Activated T-cell treated with anti-CD3 and anti-CD28 coated beads, Interleukin-2, amount 50 U/mL, for 24 hours (primary cell): ENCODE measurements at regions not wholly inside any gene's neighbourhood (a gene's known extent, or its start where the extent isn't known, plus 50 kb on each side); places are given as distances from the start of the nearest gene placed in this dataset.

Experiments
- DNase-seq: peaks from one replicate; pipeline ENCODE4 v3.0.0-alpha.2; 2020
- H3K27ac Mint-ChIP-seq: 2 replicates; pipeline ENCODE4 v1.8.0; 2020; ENCODE audit warnings: mild to moderate bottlenecking, mixed read lengths
- H3K27me3 Mint-ChIP-seq: 2 replicates; pipeline ENCODE4 v1.8.0; 2020; ENCODE audit warnings: mixed read lengths
- H3K36me3 Mint-ChIP-seq: 2 replicates; pipeline ENCODE4 v1.8.0; 2020; ENCODE audit warnings: low read depth, mixed read lengths
- H3K4me1 Mint-ChIP-seq: 2 replicates; pipeline ENCODE4 v1.8.0; 2020; ENCODE audit warnings: low read depth, mixed read lengths
- H3K4me3 Mint-ChIP-seq: 2 replicates; pipeline ENCODE4 v1.8.0; 2020; ENCODE audit warnings: mild to moderate bottlenecking, moderate library complexity, mixed read lengths
- H3K9me3 Mint-ChIP-seq: 2 replicates; pipeline ENCODE4 v1.8.0; 2020; ENCODE audit warnings: mixed read lengths

DNA sequence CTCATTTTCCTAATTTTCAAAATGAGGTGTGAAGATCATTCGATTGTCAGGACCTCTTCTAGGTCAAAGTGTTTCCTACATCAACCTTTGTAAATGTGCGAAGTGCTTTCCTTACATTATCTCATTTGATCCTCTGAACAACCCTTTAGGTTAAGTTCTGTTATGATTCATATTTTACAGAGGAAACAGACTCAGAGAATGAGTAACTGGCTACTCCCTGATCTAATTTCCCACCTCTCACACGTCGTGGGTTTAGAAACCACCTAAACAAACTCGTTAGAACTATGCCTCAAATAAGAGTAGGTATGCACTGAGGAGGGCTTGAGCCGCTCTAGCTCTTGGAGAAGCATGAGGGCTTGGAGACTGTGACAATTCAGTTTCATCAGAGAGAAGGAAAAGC lies 148.6 kb downstream of the CD47 start:
- Mint-ChIP-seq H3K27ac (peak overlapping the region; percentile 76), H3K4me1 (peaks cover 43% of the 10 kb centered on the region), H3K27me3 (no peaks in the 10 kb centered on the region), H3K9me3 (no peaks in the 10 kb centered on the region), H3K36me3 (no peaks in the 10 kb centered on the region), H3K4me3 (peak overlapping the region; percentile 32)
- no peak for DNase-seq

DNA sequence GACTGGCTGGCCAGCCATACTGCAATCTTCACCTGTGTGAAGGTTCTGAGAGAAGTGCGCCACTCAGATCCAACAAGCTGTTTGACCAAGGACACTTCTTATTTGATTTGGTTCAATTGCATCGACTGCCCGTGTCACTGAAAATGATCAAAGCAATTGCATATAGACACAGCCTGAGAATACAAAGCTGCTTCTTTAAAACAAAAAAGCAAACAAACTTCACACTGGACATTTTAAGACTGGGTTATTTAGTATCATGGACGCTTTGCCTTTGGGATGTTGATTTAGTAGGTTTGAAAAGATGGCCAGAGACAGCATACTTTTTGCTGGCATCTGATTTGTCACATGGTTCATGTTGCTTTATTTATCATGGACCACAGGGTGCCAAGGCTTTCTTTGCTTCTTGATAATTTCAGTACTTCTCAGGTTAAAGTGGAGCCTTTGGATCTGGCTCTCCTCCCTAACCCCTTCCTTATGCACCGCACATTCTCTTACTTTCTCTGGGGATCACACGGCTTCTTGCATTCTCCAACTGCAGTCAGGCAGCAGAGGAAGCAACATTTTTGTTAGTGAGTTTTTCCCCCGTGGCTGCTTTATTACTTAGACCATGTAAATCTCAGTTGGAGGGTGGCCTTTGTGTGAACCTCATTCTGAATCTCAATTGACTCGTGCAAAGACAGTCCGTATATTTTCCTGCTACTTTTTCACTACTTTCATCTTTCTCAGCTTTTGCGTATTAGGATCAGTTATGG lies 151.0 kb downstream of the CD47 start:
- Mint-ChIP-seq H3K4me3 (no peak overlapping the region), H3K9me3 (no peaks in the 10 kb centered on the region), H3K27ac (no peak overlapping the region), H3K36me3 (no peaks in the 10 kb centered on the region), H3K4me1 (peaks cover 43% of the 10 kb centered on the region), H3K27me3 (no peaks in the 10 kb centered on the region)
- no peak for DNase-seq

DNA sequence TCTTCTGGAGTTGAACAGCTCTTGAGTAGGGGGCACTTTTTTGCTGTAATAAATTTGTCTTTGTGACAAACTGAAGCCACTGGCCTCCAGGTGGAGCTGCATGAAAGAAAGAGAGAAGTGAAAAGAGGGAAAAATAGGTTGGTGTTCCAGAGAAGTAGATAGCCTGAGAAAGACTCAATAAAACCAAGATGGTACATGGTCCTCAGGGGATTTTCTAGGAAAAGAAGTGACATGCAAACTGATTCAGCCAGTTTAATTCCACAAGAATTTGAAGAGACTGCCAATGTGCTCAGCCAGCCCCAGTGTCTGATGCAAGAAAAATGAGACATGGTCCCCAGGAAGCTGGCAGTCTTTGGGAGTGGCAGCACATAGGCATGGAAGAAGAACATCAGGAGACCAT lies 152.7 kb downstream of the CD47 start:
- DNase-seq = no peak
- Mint-ChIP-seq H3K27me3 (no peaks in the 10 kb centered on the region), H3K4me3 (no peak overlapping the region), H3K4me1 (peaks cover 31% of the 10 kb centered on the region), H3K36me3 (no peaks in the 10 kb centered on the region), H3K9me3 (peaks cover 6% of the 10 kb centered on the region), H3K27ac (no peak overlapping the region)

DNA sequence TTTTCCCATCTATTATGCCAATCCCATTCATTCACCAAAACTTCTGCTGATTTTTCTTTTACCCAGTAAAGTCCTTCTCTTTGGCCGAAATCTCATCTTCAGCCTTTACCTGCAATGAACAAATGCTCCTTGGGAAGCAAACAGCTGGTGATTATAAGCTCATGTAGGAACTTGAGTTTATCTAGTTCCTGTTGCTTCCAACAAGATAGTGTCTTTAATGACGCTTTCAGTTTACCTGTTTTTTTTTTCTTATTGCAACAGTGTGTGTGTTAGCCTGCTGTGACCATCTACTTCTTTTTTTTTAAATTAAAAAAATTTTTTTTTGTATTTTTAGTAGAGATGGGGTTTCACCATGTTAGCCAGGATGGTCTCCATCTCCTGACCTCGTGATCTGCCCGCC lies 156.0 kb downstream of the CD47 start:
- no peak overlapping the region for H3K27ac Mint-ChIP-seq
- no peaks in the 10 kb centered on the region for H3K36me3 Mint-ChIP-seq
- peaks cover 8% of the 10 kb centered on the region for H3K9me3 Mint-ChIP-seq
- DNase-seq = no peak
- H3K4me3 Mint-ChIP-seq = no peak overlapping the region
- H3K27me3 Mint-ChIP-seq = no peaks in the 10 kb centered on the region
- peaks cover 6% of the 10 kb centered on the region for H3K4me1 Mint-ChIP-seq

DNA sequence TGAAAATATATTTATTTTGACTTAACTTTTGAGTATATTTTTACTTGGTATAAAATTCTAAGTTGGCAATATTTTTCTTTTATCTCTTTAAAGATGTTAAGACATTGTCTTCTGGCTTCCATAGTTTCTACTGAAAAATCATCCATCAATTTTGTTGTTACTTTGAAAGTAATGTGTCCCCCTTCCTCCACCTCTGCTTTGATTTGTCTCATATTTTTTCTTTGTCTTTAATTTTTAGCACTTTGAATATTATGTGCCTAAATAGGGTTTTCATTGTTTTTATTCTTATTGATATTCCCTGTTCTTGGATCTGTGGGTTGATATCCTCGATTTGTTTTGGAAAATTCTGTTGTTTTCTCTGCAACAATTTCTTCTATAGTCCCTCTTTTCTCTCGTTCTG lies 157.4 kb downstream of the CD47 start:
- H3K36me3 Mint-ChIP-seq = no peaks in the 10 kb centered on the region
- no peak overlapping the region for H3K4me3 Mint-ChIP-seq
- no peak for DNase-seq
- H3K9me3 Mint-ChIP-seq = peaks cover 8% of the 10 kb centered on the region
- H3K27me3 Mint-ChIP-seq = no peaks in the 10 kb centered on the region
- no peak overlapping the region for H3K27ac Mint-ChIP-seq
- peaks cover 4% of the 10 kb centered on the region for H3K4me1 Mint-ChIP-seq

DNA sequence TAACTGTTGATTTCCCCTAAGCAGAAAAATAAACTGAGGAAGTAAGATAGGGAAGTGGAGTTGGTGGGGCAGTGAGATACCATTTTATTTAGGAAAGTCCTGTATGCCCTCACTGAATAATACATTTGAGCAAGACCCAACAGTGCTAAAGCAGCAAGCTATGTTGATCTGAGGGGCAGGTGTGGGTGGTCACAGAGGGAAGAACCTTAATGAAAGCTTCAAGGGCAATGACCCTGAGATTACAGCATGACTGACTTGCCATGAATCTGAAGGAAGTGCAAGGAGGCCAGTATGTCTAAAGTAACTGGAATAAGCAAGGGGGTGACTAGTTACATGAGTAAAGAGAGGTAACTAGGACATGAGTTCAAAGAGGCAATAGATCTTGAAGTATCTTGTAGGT lies 159.5 kb downstream of the CD47 start:
- H3K4me3 Mint-ChIP-seq = no peak overlapping the region
- H3K36me3 Mint-ChIP-seq = no peaks in the 10 kb centered on the region
- peaks cover 5% of the 10 kb centered on the region for H3K27me3 Mint-ChIP-seq
- peaks cover 8% of the 10 kb centered on the region for H3K9me3 Mint-ChIP-seq
- DNase-seq = no peak
- peaks cover 15% of the 10 kb centered on the region for H3K4me1 Mint-ChIP-seq
- H3K27ac Mint-ChIP-seq = no peak overlapping the region

DNA sequence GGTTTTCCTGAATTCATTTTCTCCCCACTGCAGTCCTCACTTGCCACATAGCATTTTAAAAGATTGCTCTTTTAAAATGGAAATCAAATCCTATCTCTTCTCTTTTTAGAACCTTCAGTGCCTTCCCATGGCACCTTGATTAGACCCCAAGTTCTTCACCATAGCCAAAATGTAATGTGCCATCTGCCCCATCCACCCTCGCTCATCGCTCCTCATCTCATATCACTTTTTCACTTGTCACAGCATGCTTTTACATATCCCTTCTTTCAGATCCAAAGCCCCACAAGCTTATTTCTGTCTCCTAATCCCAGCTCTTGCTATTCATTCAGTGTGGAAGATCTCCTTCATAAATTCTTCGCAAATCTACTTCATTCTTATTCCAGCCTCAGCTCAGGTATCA lies 161.7 kb downstream of the CD47 start:
- Mint-ChIP-seq H3K4me1 (peaks cover 15% of the 10 kb centered on the region), H3K9me3 (peaks cover 8% of the 10 kb centered on the region), H3K36me3 (no peaks in the 10 kb centered on the region), H3K4me3 (no peak overlapping the region), H3K27me3 (peaks cover 5% of the 10 kb centered on the region), H3K27ac (no peak overlapping the region)
- DNase-seq = no peak

DNA sequence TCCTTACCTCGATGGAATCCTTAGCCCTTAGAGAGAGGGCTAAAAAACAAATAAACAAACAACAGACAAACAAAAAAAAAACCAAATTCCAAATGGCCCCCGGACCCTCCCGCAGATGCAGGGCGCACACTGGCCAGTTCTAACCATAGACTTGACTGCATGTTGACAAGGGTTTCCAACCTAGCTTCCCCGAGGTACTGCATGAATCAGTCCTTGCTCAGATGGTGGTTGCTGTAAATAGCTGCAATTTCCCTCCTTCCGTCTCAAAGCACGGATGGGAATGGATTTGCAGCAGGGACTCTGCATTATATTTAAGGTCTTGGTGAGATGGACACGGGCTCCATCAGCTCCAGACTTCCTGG lies 162.8 kb downstream of the CD47 start:
- Mint-ChIP-seq H3K36me3 (no peaks in the 10 kb centered on the region), H3K9me3 (peaks cover 1% of the 10 kb centered on the region), H3K27ac (peak overlapping the region; percentile 47), H3K27me3 (peaks cover 5% of the 10 kb centered on the region), H3K4me1 (peaks cover 15% of the 10 kb centered on the region), H3K4me3 (peak overlapping the region; percentile 81)
- no peak for DNase-seq

DNA sequence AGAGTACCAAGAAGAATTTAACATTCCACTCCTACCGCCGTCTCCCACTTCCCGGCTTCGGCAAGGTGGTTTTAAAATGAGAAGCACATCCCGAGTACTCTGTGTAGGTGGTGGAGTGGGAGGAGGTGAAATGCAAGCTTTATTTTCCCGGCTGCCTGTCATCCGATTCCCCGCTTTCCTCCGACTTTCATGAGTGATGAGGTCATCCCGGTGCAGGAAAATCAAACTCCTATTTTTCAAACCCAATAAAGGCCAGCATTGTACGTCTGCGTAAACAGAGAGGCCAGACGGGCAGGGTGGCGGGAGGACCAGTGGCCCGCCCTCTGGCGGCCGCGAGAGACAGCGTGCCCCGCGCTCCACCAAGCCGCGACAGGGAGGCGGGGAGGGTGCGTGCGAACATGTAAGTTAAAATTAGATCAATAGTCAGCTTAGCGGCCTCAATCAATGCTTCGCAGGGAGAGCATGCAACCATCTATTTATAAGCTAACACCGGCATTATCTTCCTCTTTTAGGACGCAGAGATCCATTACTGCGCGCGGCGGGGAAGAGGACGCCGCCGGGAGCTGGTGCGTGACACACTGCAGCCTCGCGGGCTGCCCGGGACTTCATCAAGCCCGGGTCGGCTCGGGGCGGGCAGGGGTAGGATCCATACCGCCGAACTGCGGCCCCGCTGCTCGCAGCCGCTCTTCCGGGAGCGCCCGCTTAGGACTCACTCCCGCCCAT lies 163.3 kb downstream of the CD47 start:
- DNase-seq = peak; percentile 82
- peaks cover 5% of the 10 kb centered on the region for H3K27me3 Mint-ChIP-seq
- no peaks in the 10 kb centered on the region for H3K36me3 Mint-ChIP-seq
- H3K9me3 Mint-ChIP-seq = no peaks in the 10 kb centered on the region
- H3K27ac Mint-ChIP-seq = peak overlapping the region; percentile 60
- H3K4me3 Mint-ChIP-seq = peak overlapping the region; percentile 81
- peaks cover 15% of the 10 kb centered on the region for H3K4me1 Mint-ChIP-seq

DNA sequence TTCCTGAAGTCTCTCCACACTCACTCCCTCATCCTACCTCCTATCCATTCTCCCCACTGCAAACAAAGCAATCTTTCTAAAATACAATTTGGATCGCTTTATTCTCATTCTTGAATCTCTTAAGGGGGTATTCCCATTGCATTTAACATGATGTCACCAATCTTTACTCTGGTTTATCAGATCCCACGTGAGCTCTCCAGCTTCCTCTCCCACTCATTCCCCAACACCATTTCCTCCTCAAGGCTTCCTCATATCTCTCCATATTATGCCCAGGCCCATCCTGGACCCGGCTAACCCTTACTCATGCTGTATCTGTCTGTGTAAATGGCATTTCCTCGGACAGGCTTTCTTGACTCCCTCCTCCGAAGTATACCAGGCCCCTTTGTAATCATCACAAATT lies 165.0 kb downstream of the CD47 start:
- Mint-ChIP-seq H3K36me3 (no peaks in the 10 kb centered on the region), H3K9me3 (no peaks in the 10 kb centered on the region), H3K27me3 (peaks cover 14% of the 10 kb centered on the region), H3K4me1 (peaks cover 19% of the 10 kb centered on the region), H3K4me3 (no peak overlapping the region), H3K27ac (no peak overlapping the region)
- no peak for DNase-seq

DNA sequence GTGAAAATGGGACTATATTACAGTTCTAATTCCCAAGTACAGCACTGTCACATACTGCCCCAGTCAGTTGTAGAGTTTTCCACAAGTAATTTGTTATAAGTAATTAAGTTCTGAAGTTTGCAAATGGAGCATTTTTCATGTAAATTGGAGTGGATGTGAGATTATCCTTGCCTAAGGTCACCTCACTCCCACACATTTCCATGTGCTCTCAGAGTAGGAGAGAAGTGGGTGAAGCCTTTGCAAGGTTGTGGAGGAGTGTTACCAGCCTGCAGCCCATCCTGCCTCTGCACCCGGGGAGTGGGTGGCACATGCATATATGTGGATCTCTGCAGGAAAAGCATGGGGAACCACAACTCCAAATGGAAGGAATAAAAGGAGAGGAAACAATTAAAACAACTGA lies 169.8 kb downstream of the CD47 start:
- no peak overlapping the region for H3K27ac Mint-ChIP-seq
- DNase-seq = no peak

DNA sequence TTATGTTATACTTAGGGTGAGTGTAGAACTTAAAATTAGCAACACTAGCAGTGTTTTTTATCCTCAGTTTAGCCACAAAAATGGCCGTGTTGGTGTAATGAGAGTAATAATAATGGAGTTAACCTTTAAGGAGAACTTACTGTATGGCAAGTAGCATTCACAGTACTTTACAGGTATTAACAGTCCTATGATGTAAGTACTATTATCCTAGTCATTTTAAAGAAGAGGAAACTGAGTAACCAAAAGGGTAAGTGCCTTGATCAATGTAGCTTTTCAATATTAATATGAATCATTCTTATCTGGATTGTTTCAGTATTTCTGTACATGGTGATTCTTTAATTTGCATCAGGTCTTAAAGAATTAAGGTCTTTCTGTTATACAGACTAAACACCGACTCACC lies 170.3 kb downstream of the CD47 start:
- H3K27me3 Mint-ChIP-seq = peaks cover 26% of the 10 kb centered on the region
- no peaks in the 10 kb centered on the region for H3K36me3 Mint-ChIP-seq
- no peaks in the 10 kb centered on the region for H3K9me3 Mint-ChIP-seq
- H3K27ac Mint-ChIP-seq = no peak overlapping the region
- DNase-seq = no peak
- no peak overlapping the region for H3K4me3 Mint-ChIP-seq
- peaks cover 9% of the 10 kb centered on the region for H3K4me1 Mint-ChIP-seq

More for the DNA sequence above, 169.8 kb downstream of the CD47 start:
- H3K4me3 Mint-ChIP-seq = no peak overlapping the region
- H3K27me3 Mint-ChIP-seq = peaks cover 26% of the 10 kb centered on the region
- no peaks in the 10 kb centered on the region for H3K36me3 Mint-ChIP-seq
- H3K4me1 Mint-ChIP-seq = peaks cover 9% of the 10 kb centered on the region
- no peaks in the 10 kb centered on the region for H3K9me3 Mint-ChIP-seq

DNA sequence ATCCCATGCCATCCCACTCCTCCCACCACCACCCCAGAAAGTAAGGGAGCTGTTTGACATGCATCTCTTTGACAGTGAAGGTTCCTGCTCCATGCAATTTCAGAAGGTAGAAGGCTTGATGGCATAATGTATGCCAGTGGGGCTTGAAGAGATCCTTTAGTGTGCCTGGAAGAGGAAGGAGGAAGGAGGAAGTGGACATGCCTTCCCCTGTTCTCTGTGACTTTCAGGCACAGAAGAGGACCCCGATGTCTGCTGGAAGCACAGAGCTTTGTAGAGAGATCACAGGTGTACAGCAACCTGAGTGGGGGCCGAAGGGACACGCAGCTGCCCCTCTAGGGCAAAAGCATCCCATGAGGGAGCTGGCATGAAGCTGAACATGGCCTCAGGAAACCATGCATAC lies 171.6 kb downstream of the CD47 start:
- Mint-ChIP-seq H3K36me3 (no peaks in the 10 kb centered on the region), H3K4me3 (no peak overlapping the region), H3K27ac (no peak overlapping the region), H3K9me3 (no peaks in the 10 kb centered on the region), H3K27me3 (peaks cover 28% of the 10 kb centered on the region), H3K4me1 (peaks cover 9% of the 10 kb centered on the region)
- no peak for DNase-seq

DNA sequence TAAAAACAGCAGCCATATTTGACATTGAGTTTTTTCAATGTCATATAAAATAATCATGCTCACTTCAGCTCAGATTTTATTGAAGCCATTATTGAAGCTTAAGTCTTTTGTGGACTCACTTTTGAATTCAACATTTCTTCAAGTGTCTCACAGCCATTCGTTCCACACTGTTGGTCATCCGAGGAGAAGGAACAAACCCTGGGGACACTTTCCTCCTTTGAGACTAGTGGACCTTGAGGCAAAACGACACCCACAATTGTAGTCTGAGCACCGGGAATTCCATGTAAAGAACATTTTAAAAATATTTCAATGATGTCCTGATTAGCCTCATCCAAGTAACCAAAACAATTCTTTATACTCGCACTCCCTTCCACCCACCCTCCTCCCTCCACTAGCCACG lies 174.7 kb downstream of the CD47 start:
- H3K9me3 Mint-ChIP-seq = no peaks in the 10 kb centered on the region

DNA sequence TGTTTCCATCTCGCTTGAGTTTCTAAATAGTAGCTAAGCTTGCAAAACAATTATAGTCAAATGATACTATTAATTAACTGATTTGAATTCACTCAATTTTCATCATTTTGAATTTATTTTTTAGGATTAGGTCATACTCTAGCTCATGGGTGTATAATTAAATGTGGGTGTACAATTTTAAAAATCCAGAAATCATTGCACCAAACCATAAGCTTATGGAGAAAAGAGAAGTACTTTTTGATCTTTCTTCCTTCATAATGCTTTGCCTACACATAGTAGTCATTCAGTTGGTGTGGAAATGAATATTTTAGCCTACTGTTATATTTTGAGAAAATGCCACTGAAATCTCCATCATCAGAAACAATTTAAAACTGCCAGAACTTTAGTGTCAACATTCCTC lies 175.1 kb downstream of the CD47 start:
- no peak for DNase-seq
- Mint-ChIP-seq H3K27me3 (peaks cover 20% of the 10 kb centered on the region), H3K27ac (no peak overlapping the region), H3K4me3 (no peak overlapping the region), H3K4me1 (peaks cover 15% of the 10 kb centered on the region), H3K36me3 (no peaks in the 10 kb centered on the region), H3K9me3 (no peaks in the 10 kb centered on the region)

More for the DNA sequence above, 174.7 kb downstream of the CD47 start:
- Mint-ChIP-seq H3K36me3 (no peaks in the 10 kb centered on the region), H3K27ac (no peak overlapping the region), H3K27me3 (peaks cover 23% of the 10 kb centered on the region), H3K4me1 (peaks cover 15% of the 10 kb centered on the region), H3K4me3 (no peak overlapping the region)
- DNase-seq = no peak
